ENCODE measurements at regions not wholly inside any gene's neighbourhood (a gene's known extent, or its start where the extent isn't known, plus 50 kb on each side); places are given as distances from the start of the nearest gene placed in this dataset.
"Not testable (repeated sequence)": the region's sequence is repeated elsewhere in the genome, so short reads cannot be mapped to it uniquely, and the experiment has no call there.

- no peak for DNase-seq
Observed at GRCh38 chr20:30484009-30484748, 773.3 kb upstream of the DEFB115 start.

DNA sequence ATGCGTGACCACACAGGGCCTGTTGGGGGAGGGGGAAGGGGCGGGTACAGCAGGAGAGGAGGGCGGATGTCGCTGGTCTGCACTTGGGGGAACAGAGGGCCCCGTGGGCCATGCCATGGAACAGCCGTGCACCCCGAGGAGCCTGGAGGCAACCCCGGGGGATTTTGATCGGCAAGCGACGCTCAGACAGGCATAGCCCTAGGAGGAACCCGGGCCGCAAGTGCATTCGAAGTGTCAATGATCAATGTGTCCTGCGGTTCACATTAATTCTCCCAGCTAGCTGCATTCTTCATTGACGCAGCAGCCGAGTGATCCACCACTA lies 772.8 kb upstream of the DEFB115 start:
- no peak for DNase-seq

DNA sequence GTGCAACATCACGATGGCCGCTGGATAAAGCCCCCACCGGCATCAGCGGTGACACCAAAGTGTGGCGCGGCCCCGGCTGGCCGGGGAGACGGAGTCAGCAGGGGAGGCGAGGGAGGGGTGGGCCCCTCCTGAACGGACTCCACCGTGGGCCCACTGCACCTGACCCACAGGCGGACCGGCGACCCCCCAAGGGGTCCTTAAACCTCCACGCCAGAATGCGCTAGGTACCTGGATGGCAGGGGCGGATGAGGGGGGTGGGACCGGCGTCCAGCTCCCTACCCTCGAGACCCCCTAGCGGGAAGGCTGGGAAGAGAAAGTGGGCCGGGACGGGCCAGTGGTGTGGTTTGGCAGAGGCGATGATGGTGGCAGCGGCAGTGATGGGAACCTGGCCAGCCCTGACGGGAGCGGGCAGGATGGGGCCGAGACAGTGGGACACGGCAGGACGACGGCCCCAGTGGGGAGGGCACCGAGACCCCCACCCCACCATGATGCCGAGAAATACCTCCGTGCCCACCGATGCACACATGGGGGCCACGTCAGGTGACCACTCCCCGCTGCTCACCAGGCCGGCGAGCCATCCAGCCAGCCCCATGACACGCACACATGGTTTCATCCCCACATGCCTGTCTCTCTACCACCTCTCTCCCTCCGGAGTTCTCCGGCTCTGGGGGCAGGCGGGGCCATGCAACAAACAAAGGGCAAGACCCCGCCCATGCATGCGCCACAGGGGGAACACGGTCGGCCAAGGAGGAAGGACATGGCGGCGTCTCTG lies 771.9 kb upstream of the DEFB115 start:
- DNase-seq = no peak

DNA sequence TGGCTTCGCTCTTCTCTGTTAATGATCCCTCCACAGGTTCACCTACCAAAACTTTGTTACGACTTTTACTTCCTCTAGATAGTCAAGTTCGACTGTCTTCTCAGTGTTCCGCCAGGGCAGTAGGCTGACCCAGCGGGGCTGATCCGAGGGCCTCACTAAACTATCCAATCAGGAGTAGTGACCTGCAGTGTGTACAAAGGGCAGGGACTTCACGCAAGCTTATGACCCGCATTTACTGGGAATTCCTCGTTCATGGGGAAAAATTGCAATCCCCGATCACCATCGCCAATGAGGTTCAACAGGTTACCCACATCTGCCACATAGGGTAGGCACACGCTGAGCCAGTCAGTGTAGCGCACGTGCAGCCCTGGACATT lies 771.4 kb upstream of the DEFB115 start:
- DNase-seq = no peak

DNA sequence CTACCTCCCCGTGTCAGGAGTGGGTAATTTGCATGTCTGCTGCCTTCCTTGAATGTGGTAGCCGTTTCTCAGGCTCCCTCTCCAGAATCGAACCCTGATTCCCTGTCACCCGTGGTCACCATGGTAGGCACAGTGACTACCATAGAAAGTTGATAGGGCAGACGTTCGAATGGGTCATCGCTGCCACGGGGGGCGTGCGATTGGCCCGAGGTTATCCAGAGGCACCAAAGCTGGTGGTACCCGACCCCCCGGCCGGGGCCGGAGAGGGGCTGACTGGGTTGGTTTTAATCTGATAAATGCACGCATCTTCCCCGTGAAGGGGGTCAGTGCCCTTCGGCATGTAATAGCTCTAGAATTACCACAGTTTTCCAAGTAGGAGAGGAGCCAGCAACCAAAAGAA lies 770.0 kb upstream of the DEFB115 start:
- not testable (repeated sequence) for DNase-seq

- DNase-seq = no peak
Observed at GRCh38 chr20:30487947-30488926, 769.2 kb upstream of the DEFB115 start.

DNA sequence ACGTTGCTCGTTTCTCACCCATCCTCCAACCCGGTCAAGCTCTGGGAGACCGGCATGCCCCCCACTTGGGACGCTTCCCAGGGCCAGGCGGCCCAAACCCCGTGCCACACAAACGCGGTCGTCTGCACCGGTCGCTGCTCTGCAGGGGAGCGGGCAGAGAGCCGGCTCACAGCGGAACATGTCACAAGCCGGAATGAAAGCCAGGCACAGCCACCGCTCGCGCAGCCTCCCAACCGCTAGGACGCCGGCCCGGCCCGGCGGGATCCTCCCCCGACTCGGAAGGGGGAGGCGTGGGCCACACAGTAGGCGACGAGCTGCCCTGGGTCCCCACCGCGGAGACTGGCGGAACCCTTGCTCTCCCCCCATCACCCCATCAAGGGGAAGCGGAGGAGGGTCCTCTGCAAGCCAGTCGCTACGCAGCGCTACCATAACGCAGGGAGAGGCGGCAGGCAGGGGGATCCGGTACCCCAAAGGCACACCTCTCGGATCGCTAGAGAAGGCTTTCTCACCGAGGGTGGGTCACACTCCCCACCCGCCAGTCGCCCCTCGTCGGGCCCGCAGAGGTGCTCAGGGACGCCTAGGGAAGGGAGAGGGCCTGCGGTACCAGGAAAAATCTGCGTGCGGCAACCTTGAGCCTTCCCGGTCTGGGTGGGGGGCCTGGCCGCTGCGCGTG lies 768.4 kb upstream of the DEFB115 start:
- DNase-seq = no peak

DNA sequence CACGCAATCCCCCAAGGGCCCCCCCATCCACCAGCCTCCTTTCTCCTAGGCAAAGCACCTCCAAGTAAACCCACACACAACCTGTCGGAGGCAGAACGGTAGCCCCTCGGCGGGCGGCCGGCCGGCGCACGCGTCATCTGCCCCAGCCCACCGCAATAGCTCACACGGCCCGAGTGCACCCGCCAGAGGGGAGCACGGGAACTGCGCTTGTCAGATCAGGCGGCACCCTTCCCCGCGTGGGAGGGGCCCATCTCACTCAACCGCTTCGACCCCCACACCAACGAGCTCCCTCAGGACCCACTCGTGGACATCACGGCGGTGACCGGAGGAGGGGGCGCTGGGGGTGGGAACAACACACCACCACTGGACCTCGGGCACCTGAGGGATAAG lies 767.9 kb upstream of the DEFB115 start:
- no peak for DNase-seq

- DNase-seq = no peak
Observed at GRCh38 chr20:30491016-30491415, 766.4 kb upstream of the DEFB115 start.

- not testable (repeated sequence) for DNase-seq
Observed at GRCh38 chr20:30496656-30497055, 760.8 kb upstream of the DEFB115 start.

- not testable (repeated sequence) for DNase-seq
Observed at GRCh38 chr20:30497191-30497590, 760.3 kb upstream of the DEFB115 start.

DNA sequence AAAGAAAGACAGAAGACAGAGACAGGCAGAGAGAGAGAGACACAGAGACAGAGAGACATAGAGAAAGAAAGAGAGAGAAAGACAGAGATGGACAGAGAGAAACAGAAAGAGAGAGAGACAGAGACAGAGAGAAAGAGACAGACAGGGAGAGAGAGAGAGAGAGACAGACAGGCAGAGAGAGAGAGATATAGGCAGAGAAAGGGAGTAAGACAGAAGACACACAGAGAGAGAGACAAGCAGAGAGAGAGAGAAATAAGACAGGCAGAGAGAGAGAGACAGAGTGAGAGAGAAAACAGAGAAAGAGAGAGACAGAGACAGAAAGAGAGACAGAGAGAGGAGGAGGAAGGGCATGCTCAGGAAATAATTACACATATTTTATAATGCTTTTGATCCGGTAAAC lies 758.3 kb upstream of the DEFB115 start:
- DNase-seq = no peak

- DNase-seq = not testable (repeated sequence)
Observed at GRCh38 chr20:30499716-30500446, 757.6 kb upstream of the DEFB115 start.

DNA sequence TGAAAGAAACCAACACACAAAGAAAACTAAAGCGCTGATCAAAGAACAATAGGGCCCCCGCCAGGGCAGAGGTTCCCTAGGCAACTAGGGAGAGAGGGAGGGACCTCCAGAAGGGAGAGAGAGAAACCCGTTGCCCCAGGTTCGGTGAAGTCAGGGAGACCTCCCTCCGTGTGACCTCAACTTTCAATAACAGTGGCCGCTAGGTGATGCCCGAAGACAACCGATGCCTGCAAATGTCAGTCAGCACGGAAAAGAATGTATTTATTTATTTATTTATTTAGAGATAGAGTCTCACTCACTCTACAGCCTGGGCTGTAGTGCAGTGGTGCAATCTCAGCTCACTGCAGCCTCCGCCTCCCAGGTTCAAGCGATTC lies 757.0 kb upstream of the DEFB115 start:
- not testable (repeated sequence) for DNase-seq

- DNase-seq = no peak
Observed at GRCh38 chr20:30500829-30501440, 756.5 kb upstream of the DEFB115 start.

GRCh38 chr20:30502670-30503069 lies 754.8 kb upstream of the DEFB115 start:
- DNase-seq = no peak

- DNase-seq = not testable (repeated sequence)
Observed at GRCh38 chr20:30503204-30503603, 754.3 kb upstream of the DEFB115 start.

DNA sequence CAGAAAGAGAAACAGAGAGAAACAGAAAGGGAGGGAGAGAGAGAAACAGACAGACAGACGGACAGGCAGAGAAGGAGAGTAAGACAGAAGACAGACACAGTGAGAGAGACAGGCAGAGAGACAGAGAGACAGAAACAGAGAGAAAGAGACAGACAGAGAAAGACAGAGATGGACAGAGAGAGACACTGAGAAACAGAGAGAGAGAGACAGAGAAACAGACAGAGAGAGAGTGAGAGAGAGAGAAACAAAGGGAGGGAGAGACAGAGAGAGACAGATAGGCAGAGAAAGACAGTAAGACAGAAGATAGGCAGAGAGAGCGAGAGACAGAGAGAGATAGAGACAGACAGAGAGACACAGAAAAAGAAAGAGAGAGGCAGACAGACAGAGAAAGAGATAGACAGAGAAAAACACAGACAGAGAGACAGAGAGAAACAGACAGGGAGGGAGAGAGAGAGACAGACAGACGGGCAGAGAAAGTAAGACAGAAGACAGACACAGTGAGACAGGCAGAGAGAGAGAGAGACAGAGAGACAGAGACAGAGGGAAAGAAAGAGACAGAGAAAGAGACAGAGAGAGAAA lies 753.4 kb upstream of the DEFB115 start:
- no peak for DNase-seq

DNA sequence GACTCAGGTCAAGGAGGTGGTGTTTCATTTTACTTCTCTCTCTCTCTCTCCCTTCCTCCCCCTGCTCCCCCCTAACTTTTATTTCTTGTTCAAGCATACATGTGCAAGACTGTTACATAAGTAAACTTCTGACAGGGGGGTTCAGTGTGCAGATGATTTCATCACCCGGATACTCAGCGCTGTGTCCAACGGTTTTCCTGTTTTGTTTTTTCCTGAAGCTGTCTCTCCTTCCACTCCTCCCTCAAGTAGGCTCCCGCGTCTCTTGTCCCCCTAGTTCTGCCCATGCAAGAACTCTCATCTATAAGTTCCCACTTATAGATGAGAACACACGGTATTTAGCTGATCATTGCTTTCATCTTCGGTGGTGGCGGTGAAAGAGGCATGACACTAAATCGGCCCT lies 751.9 kb upstream of the DEFB115 start:
- no peak for DNase-seq

DNA sequence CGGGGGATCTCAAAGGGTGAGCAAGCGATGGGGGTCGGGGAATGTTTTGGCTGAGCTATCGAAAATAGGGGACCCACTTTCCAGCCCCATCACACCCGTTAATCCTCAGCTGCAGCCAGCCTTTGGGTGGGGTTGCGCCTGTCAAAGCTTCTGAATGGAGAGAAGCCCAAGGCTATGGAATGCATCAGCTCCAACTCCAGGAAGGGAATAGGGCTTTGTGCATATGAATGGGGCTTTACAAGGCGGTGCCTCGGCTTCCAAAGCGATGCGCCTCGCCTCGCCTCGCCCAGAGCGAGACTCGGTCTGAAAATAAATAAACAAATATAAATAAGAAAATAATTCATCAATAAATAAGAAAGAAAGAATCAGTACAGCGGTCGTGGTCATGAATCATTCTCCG lies 751.4 kb upstream of the DEFB115 start:
- no peak for DNase-seq

DNA sequence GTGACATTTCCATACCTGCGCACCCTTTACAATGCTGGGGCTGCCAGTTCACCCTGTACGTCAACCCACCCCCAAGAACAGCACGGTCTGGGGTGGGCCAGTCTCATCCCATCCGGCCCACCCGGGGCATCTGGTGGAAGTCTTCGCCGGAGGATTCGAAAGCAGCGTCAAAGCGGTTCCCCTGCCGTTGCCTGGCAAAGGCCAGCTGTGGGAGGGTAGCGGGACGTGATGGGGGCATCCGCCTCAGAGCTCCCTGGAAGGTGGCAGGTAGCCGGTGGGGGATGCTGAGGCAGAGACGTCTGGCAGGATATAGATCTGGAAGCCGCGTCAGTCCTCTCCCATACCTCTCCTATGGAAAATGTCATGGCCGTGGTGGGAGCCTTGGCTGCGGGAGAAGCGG lies 749.1 kb upstream of the DEFB115 start:
- DNase-seq = not testable (repeated sequence)

Measured in activated naive CD4-positive, alpha-beta T cell (primary cell).